GM12878 (cell line): ENCODE measurements at regions not wholly inside any gene's neighbourhood (a gene's known extent, or its start where the extent isn't known, plus 50 kb on each side); places are given as distances from the start of the nearest gene placed in this dataset.

Source experiments
- POLR2AphosphoS5 ChIP-seq: IDR thresholded peaks from 2 replicates; pipeline ENCODE4 v1.6.1; 2011; ENCODE audit warnings: mild to moderate bottlenecking, low read length, inconsistent platforms
- SRF ChIP-seq, 2 experiments: IDR thresholded peaks; 2 replicates each; pipeline ENCODE4 v1.6.1; 2011; ENCODE audit warnings: low read depth in 2 of 2, low read length in 2 of 2, mild to moderate bottlenecking in 1 of 2, moderate library complexity in 1 of 2
- ZZZ3 ChIP-seq: IDR thresholded peaks from 2 replicates; pipeline ENCODE4 v1.6.1; 2011; ENCODE audit warnings: low read depth; ENCODE audit not compliant: control insufficient read depth, insufficient read length

DNA sequence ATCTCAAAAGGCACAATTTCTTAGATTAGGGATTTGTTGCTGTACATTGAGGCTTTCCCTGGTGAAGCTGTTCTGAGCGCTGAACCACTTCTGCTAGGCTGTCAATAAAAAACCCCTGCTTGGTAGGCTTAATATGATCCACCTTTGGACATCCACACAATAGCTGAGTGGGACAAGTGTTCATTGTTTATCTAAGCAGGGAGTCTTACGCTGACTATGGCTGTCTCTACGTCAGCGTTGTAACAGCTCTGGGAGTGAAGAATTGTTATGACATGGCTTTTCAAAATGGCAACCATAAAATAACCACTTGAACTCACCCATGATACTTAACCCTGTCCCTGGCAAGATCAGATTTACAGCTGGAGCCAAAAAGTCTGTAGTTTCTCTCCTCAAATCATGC is 111.5 kb upstream of the SULT1C3 start:
- no peak for TF ChIP-seq ZZZ3
- no peak for TF ChIP-seq POLR2AphosphoS5
- no peak for TF ChIP-seq SRF (IDR thresholded peaks at IDR 0.05; ENCODE audit: low read depth in 2 of 2, low read length in 2 of 2)
